ENCODE measurements at regions not wholly inside any gene's neighbourhood (a gene's known extent, or its start where the extent isn't known, plus 50 kb on each side); places are given as distances from the start of the nearest gene placed in this dataset.

GRCh38 chr18:77876319-77876865, 626.7 kb downstream of the GALR1 start:
- TF ChIP-seq CTCF (IDR thresholded peaks at IDR 0.05; ENCODE audit: low read depth, low read length) = no peak
- no peak for DNase-seq (ENCODE audit: extremely low read depth, low read depth)

GRCh38 chr18:77879829-77880228, 630.2 kb downstream of the GALR1 start:
- no peak for DNase-seq (ENCODE audit: extremely low read depth, low read depth)
- no peak for TF ChIP-seq CTCF (IDR thresholded peaks at IDR 0.05; ENCODE audit: low read depth, low read length)

GRCh38 chr18:77884454-77884853, 634.8 kb downstream of the GALR1 start:
- DNase-seq (ENCODE audit: extremely low read depth, low read depth) = no peak
- no peak for TF ChIP-seq CTCF (IDR thresholded peaks at IDR 0.05; ENCODE audit: low read depth, low read length)

GRCh38 chr18:77894060-77894459, 644.4 kb downstream of the GALR1 start:
- TF ChIP-seq CTCF (IDR thresholded peaks at IDR 0.05; ENCODE audit: low read depth, low read length) = no peak
- no peak for DNase-seq (ENCODE audit: extremely low read depth, low read depth)

- TF ChIP-seq CTCF (IDR thresholded peaks at IDR 0.05; ENCODE audit: low read depth, low read length) = no peak
Measured at GRCh38 chr18:77895250-77895649, 645.6 kb downstream of the GALR1 start.

GRCh38 chr18:77896586-77897252, 647.1 kb downstream of the GALR1 start:
- no peak for TF ChIP-seq CTCF (IDR thresholded peaks at IDR 0.05; ENCODE audit: low read depth, low read length)
- DNase-seq (ENCODE audit: extremely low read depth, low read depth) = no peak

More at GRCh38 chr18:77895250-77895649, 645.6 kb downstream of the GALR1 start:
- no peak for DNase-seq (ENCODE audit: extremely low read depth, low read depth)

- no peak for DNase-seq (ENCODE audit: extremely low read depth, low read depth)
- no peak for TF ChIP-seq CTCF (IDR thresholded peaks at IDR 0.05; ENCODE audit: low read depth, low read length)
Measured at GRCh38 chr18:77897606-77898005, 648.0 kb downstream of the GALR1 start.

All from AG09319 (cell line).